ENCODE measurements at regions not wholly inside any gene's neighbourhood (a gene's known extent, or its start where the extent isn't known, plus 50 kb on each side); places are given as distances from the start of the nearest gene placed in this dataset.
"Not testable (repeated sequence)": the region's sequence is repeated elsewhere in the genome, so short reads cannot be mapped to it uniquely, and the experiment has no call there.

DNA sequence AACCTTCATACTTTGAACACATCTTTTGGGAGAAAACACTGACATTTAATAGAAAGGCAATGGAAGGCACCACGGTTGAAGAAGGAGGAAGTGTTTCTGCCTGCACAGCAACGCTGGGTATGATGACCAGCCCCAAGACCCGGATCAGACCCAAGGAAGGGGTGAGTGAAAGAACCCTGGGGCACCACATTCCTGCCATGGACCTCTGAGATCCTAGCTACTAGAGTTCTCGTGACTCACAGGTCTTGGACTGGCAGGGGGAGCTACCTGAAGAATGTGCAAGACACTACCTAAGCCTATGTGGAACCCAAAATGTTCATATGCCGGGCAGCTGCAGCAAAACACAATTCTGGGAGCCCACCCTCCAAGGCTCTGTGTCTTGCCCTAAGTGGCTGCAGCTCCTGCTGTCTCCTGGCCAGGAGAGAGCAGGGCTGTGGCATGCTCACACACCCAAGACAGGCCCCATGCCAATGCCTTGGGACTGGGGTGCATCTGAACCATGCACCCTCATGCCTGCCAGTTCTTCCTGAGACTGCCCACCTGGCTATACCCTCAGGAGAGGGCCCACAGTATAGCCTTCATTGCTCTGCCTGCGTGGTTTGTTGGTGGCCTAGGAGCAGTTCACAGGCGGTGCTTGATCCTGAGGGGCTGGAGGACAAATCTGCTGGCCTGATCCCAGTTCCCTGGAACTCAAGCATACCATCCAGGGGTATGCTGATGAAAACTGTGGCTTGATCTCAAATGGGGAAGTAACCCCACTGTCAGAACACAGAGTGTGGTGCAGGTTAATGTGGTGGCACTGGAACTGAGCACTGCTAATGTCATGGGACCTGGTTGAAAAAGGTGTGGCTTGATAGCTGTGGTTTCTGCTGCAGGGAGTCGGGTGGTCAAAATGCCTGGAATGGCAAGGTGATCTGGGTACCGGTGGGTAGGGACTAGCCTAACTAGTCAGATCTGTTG, 353.3 kb upstream of the ARHGEF26 start:
- DNase-seq = no peak

DNA sequence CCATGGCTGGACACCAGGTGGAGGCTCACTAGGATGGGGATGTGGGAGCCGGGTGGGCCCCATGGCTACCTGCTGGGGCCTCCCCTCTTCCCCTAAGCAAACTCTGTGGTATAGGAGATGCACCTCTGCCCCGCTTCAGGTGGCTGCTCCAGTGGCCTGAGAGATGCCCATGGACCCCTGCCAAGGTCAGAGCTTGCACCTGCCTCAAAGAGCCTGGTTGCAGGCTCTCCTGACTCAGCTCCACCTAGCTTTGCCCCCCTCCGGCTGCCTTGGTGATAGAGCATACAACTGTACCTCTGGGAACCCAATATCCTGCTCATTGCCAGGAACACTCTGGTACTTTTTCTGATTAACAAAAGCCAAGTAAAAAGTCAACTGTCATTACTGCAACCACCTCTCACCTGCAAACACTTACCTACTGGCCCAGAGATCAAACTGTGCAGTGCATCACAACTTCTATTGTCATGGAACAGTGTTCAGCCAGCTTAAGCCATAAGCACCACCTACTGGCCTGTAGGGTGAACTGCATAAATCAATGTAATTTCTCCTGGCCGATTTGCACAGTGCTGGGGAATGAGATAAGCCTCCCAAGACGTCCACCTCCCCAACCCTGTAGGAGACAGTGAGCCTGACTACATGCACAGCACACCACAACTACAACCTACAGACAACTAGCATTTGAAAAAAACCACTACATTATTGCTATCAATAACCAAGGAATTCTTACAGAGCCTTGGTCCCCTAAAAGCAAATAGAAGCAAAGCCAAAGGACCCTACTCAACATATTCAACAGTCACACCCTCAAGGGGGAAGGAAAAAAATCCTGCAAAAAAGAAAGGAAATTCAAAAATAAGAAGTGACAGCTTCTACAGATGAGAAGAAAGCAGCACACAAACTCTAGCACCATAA, 352.4 kb upstream of the ARHGEF26 start:
- DNase-seq = peak; percentile 1

DNA sequence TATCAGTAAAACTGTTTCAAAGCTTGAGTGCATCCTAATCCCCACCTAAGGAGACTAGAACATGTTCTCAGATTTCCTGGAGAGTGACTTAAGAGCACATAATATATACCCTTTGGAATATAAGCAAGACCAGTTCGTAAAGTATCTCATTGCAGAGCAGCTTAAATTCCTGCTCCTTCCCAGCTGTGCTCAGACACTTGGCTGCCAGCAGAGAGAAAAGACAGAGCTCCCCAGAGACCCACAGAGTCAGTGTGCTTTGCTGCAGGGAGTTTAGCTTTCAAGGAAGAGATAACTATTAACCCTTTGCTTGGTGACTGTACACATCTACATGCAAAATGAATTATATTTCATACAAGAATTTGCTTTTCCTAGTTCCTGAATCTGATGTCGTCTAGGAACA, 338.1 kb upstream of the ARHGEF26 start:
- no peak for DNase-seq

DNA sequence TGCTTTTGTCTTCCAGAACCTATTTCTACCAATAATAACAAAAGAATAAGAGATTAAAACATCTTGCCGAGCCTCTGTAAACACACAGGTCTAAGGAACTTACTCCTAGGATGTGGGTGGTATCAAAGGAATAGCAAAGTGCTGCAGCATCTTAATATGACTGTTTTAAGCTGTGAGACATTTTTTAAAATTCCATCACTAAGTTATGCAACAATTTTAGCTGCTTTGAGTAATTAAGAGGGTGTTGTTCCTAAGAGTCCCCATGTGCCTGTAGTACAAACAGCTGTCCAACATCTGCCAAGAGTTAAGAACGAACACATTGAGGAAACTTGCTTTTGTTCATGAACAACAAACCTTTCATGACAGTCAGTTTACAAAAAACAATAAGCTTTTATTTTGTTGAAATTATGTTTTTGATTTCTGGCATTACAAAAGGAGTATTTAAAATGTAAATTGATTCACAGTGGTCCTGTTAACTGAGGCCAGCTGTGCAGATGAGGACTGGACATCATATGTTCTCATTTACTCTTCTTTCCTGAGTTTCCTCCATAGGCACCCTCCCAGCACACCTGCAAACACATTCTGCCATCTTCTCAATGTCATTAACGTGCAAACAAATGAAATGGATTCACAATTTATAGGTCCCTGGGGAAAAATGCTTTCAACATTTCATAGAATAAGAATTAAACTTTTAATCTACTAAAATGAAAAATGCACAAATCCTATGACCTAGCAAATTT, 337.3 kb upstream of the ARHGEF26 start:
- no peak for DNase-seq

DNA sequence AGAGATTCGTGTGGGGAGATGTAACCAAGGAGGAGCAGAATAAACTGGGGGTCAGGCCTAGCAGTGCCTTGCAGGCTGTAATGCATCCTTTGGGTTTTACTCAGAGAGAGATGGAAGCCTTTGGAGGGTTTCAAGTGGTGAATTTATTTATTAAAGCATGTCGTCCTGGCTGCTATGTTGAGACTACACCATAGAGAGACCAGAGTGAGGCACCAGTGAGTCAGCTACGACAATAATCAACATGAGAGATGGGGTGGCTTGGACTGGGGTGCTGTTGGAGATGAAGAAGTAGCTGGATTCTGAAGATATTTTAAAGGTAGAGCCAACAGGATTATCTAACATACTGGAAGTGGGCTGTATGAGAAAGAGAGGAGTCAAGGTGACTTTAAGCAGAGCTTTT, 335.3 kb upstream of the ARHGEF26 start:
- DNase-seq = no peak

DNA sequence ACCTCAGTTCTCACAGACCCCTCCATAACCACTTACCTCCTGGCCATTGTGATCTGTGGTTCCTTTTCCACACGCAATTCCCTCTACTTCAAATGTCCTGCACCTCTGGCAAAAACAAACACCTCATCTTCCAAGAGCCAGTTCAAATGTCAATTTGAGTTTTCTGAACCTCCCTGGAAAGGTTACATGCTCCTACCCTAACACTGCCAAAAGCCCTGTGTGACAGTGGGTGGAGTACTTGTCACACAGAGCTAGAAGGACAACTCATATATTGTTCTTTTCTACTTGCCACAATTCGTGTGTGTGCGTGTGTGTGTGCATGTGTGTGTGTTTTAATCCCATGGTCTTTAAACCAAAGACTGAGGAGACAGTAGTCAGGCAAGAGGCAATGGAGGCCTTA, 331.8 kb upstream of the ARHGEF26 start:
- DNase-seq = no peak

DNA sequence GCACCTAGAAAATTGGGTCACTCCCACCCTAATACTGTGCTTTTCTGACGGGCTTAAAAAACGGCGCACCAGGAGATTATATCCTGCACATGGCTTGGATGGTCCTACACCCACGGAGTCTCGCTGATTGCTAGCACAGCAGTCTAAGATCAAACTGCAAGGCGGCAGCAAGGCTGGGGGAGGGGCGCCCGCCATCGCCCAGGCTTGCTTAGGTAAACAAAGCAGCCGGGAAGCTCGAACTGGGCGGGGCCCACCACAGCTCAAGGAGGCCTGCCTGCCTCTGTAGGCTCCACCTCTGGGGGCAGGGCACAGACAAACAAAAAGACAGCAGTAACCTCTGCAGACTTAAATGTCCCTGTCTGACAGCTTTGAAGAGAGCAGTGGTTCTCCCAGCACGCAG, 324.1 kb upstream of the ARHGEF26 start:
- not testable (repeated sequence) for DNase-seq

DNA sequence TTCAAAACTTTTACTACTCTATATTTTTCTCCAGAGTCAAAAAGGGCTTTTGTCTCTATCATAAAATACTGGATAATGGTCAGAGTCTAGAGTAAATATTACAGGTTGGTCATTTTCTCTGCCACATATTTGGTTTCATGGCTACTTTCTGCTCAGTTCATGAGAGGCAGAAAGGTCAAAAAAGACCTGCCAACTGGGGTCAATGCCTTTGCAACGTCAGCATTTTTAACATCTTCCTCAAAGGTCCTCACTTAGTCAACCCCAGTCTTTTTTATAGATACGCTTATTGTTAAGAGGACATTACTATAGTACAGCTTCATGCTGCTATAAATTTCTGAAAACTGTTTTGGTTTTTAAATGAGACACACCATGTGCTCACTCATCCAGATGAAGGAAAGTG, 312.1 kb upstream of the ARHGEF26 start:
- no peak for DNase-seq

DNA sequence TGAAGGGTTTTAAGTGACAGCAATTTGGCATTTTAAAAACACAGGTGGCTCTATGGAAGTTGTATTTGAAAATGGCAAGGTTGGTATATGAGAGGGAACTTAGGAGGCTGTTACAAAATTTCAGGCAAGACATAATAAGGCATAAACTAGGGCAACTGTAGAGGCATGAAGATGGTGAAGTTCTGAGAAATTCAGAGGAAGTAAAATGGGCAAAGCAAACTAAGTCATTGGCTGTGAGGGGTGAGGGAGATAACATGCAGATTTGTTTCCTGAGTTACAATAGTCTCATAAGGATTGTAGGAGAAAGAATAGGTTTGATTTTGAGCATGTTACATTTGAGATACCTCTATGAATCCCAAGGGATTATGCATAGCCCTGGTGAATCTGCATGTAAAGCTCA, 302.9 kb upstream of the ARHGEF26 start:
- DNase-seq = no peak

DNA sequence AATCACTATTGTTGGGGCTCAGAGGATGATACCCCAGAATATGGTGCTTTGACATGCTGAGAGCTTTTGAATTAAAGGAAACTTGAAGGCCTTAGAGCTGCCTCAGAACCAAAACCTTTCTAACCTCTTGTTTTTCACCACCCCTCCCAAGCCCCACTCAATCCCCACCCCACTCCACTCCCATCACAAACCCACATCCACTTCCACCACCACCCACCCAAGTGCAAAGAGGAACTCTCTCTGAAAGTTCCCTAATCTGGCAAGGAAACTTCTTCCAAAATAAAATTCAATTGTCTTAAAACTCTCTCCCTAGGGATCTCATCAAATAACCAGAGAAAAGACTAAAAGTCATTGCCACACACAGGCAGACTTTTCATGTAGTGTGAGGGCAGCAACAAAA, 301.2 kb upstream of the ARHGEF26 start:
- DNase-seq = no peak

DNA sequence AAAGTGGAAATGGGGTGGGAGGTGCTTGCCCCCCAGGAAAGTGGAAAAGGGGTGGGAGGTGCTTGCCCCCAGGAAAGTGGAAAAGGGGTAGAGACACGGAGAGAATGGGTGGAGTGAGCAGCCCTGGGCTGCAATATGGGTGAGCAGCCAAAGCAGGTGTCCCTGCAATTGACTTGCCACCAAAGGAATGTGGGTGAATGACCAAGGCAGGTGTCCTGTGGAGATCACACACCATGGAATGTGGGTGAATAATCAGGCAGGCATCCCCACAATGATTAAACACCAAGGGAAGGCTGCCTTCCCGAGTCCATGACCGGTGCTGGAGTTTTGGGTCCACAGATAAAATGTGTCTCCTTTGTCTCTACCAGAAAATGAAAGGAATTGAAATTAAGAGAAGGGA, 292.8 kb upstream of the ARHGEF26 start:
- DNase-seq = not testable (repeated sequence)

DNA sequence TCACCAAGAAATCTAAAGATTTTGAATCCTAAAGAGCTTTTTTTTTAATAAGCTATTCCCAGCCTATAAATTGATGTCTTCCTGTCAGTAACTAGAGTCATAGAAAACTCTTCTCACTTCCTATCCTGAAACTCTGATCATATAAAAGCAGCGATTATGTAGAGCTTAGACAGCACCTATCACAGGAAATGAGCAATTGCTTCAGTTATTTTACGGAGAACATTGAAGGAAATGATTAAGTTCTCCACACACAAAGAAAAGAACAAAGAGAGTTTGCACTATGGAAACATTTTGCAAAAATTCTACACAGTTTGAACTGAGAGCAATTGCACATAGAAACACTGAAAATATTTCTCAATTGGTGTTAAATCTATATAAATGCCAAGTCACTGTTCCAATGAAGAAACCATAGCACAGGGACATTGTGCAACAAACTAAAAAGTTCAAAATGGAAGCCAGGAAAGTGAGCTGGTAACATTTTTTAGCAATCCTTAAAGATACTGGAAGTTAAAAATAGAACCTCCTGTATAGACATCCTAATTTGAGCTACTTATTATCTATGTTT, 291.5 kb upstream of the ARHGEF26 start:
- no peak for DNase-seq

DNA sequence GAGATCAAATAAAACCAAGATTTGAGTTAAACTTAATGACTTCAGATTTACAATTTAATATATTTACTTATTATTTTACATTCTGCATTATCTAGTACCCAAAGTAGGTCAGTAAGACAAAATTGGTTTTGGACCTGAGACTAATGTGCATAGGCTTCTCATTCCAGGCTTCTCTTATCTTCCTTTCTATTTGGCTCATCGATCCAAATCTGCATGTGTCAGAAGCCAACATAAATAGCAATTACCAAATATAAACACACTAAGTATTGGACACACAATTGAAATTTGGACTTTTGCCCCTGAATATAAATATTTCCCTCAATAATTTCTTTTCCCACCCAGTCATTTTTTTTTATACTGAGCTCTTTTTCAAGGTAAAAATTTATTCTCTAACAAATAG, 290.6 kb upstream of the ARHGEF26 start:
- no peak for DNase-seq

DNA sequence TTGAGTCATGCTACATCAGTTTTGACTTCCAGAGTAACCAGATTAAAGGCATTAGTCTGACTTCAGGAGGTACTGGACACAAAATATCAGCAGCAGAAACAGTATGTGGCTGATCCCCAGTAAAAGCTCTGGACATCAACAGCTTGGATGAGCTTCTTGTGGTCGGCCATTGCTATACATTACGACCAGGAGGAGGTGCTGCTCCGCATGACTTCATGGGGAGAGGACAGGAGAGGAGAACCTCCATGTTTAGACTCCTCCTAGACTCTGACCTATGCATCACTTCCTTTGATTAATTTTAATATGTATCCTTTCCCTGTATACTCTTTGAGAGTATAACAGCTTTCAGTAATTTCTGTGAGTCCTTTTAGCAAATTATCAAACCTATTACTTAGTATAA, 285.6 kb upstream of the ARHGEF26 start:
- DNase-seq = no peak

DNA sequence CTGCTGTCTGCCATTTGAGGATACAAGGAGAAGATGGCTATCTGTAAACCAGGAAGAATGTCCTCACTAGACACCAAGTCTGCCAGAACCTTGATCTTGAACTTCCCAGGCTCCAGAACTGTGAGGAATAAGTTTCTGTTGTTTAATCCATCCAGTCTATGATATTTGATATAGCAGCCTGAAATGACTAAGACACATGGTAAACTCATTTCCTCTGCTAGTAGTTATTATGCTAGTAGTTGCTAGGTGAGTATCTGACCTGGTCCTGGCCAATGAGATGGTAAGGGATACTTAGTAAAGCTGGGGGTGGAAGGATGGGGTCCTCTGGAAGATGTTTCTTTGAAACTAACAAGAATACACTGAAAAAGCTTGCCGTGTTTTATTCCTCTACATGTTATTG, 280.7 kb upstream of the ARHGEF26 start:
- DNase-seq = no peak

DNA sequence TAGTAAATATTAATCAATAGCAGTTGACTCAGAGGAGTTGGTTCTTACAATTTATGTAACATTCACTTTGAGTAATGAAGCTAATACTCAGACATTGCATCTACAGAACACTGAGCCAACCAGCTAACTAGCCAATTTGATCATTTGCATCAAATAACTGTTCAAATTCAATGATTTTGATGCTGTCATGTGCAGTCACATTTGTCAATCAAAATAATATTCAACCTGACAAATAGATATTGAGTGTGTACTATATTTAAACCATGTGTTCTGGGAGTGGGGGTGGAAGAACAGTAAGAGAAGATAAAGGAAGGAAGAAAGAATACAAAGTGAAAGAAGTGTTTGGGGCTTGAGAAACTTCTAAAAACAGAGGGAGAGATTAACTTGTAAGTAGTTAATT, 277.2 kb upstream of the ARHGEF26 start:
- DNase-seq = no peak

DNA sequence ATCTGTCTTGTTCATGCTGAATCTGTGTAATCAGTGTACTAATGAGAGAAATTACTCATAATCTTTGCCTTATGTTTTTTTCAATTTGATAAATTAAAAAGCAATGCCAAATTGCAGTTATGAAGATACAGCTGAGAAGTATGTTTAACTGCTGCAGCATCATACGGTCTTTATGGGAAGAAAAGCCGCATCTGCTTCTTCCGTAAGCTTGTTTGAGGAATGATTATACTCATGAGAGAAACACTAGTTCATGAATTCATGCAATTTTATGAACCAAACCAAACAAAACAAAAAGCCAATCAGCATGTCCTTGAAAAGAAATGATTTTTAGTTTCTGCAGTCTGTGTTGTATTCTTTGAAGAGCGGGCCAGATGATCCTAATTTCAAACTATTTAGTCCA, 275.9 kb upstream of the ARHGEF26 start:
- DNase-seq = no peak

DNA sequence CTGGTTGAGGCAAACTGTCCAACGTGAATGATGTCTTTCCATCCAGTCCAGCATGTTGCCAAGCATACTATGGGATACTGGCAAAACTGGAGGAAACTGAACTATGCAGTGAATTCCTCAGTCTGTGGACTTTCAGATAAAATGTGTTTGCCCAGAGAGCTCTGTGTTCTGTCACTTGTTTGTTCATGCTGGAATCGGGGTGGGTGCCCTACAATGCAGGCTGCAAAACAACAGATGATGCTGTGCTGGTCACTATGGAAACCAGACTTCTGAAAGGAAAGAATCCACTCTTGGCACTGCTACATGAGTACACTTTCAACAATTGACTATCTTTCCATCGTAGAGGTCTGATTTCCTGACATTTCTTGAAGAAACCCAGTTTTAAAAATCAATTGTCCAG, 272.5 kb upstream of the ARHGEF26 start:
- no peak for DNase-seq

DNA sequence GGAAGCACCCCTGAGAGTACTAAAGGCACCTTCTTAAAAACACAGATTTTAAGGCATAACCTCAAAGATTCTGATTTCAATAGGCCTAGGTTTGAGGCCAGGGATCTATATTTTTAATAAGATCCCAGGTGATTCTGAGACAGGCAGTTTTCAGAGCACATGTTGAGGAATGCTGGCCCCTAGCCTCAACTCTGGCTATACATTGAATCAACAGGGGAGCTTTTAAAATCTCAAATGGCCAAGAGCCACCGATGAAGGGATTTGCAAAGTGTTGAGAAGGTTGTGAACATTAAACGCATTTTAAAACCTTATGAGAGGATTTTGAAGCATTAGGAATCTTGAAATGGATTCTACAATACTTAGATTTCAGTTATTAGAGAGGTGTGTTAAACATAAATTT, 268.8 kb upstream of the ARHGEF26 start:
- no peak for DNase-seq

DNA sequence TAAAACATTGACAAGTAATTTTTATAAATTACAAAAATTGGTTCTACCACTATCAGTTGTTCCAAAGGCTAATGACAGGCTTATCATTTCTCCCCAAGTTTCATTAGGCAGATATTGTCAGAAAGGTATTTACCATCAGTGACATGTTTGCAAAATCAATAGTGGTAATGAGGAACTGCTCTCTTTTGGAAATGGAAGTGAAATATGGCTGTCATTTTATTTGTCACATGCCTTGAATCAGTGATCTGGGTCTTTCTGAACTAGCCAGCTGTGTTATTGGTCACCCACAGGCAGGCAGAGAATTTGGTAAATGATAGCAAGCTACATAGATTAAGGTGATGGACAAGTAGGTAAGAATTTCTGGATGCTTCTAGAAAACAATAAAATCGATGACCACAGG, 268.0 kb upstream of the ARHGEF26 start:
- no peak for DNase-seq

DNA sequence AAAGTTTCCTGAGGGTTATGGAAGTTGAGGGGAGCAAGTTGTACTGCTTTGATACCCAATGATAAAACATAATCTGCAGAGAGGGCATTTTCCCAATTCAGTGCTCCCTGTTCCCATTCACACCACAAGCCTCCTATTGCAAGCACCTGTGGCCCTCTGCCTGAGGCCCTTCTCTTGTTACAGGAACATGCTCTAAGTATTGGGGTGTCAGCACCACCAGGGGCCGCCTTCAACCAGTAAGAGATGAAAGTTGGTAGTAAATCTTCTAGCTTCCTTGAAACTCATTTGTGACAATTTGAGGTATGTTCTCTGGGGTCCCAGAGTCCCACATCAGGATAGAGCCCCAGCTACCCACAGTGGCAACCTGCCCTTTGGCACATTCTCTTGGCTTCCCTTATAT, 265.4 kb upstream of the ARHGEF26 start:
- no peak for DNase-seq

DNA sequence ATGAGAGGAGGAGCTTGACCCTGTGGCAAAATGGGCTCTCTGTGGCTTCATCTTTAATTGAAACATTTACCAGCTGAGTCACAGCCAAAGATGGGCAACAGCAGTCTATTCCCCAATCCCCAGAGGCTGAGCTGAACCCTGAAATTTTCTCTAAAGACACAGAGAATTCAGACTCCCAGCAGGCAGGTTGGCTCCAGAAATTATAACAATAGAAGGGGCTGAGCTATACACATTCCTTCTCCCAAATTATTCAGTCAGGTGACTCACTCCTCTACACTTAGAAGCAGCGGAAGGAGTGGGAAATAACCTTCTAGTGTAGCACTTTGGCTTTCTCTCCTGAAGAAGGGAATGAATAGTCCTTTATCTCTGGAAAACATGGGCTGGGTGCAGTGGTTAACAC, 264.3 kb upstream of the ARHGEF26 start:
- no peak for DNase-seq

DNA sequence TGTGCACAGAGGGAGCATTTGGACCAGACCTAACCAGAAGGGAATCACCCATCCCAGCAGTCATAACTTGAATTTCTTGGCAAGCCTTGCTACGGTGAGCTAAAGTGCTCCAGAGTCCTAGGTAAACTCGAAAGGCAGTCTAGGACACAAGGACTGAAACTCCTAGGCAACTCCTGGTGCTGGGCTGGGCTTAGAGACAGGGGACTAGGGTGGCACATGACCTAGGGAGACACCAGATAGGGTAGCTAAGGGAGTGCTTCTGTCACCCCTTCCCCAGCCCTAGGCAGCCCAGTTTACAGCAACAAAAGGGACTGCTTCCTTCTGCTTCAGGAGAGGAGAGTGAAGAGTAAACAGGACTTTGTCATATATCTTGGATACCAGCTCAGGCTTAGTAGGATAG, 256.4 kb upstream of the ARHGEF26 start:
- no peak for DNase-seq
